ENCODE measurements at regions not wholly inside any gene's neighbourhood (a gene's known extent, or its start where the extent isn't known, plus 50 kb on each side); places are given as distances from the start of the nearest gene placed in this dataset.
"Not testable (repeated sequence)": the region's sequence is repeated elsewhere in the genome, so short reads cannot be mapped to it uniquely, and the experiment has no call there.

GRCh38 chr7:101712652-101713051 lies 83.6 kb upstream of the MYL10 start:
- DNase-seq, result no peak

GRCh38 chr7:101714097-101714496 lies 85.0 kb upstream of the MYL10 start:
- no peak for DNase-seq

- peak; percentile 90 for DNase-seq
These were observed 88.7 kb upstream of the MYL10 start for GRCh38 chr7:101717628-101718357.

- DNase-seq, result no peak
These were observed 89.4 kb upstream of the MYL10 start for GRCh38 chr7:101718363-101719122.

- no peak for DNase-seq
These were observed 90.0 kb upstream of the MYL10 start for GRCh38 chr7:101719123-101719470.

- DNase-seq, result no peak
These were observed 91.2 kb upstream of the MYL10 start for GRCh38 chr7:101720324-101720723.

GRCh38 chr7:101722247-101722646 lies 93.2 kb upstream of the MYL10 start:
- no peak for DNase-seq

- no peak for DNase-seq
These were observed 93.6 kb upstream of the CUX1 start for GRCh38 chr7:101723835-101724234.

GRCh38 chr7:101724957-101725356 lies 92.5 kb upstream of the CUX1 start:
- DNase-seq, result no peak

- DNase-seq, result no peak
These were observed 91.5 kb upstream of the CUX1 start for GRCh38 chr7:101725921-101726320.

GRCh38 chr7:101727184-101727583 lies 90.2 kb upstream of the CUX1 start:
- DNase-seq, result no peak

- DNase-seq, result peak; percentile 87
These were observed 89.3 kb upstream of the CUX1 start for GRCh38 chr7:101728128-101728527.

- not testable (repeated sequence) for DNase-seq
These were observed 88.6 kb upstream of the CUX1 start for GRCh38 chr7:101728873-101729240.

GRCh38 chr7:101729241-101729883 lies 88.1 kb upstream of the CUX1 start:
- no peak for DNase-seq

- no peak for DNase-seq
These were observed 85.8 kb upstream of the CUX1 start for GRCh38 chr7:101731502-101732084.

- DNase-seq, result no peak
These were observed 83.5 kb upstream of the CUX1 start for GRCh38 chr7:101733713-101734475.

- DNase-seq, result no peak
These were observed 81.3 kb upstream of the CUX1 start for GRCh38 chr7:101736084-101736483.

- no peak for DNase-seq
These were observed 77.5 kb upstream of the CUX1 start for GRCh38 chr7:101739775-101740398.

- no peak for DNase-seq
These were observed 76.3 kb upstream of the CUX1 start for GRCh38 chr7:101740981-101741725.

- DNase-seq, result peak; percentile 56
These were observed 74.0 kb upstream of the CUX1 start for GRCh38 chr7:101743241-101743994.

GRCh38 chr7:101743995-101744360 lies 73.4 kb upstream of the CUX1 start:
- no peak for DNase-seq

All from NCI-H2227 treated with DMSO at 0.1 percent for 48 hours (cell line).